A549 (cell line): ENCODE measurements at regions not wholly inside any gene's neighbourhood (a gene's known extent, or its start where the extent isn't known, plus 50 kb on each side); places are given as distances from the start of the nearest gene placed in this dataset.

Experiments used
- ATAC-seq, 2 experiments: fragments of 200-7000 bp in 1 of 2; fragments of >200 bp in 1 of 2; cut with Nextera tagmentation in 1 of 2; cut with Tn5 transposase in 1 of 2; 3 replicates each; pipeline versions ENCODE4 v1.8.0 to v1.9.1; 2018 to 2020; ENCODE audit warnings: mild to moderate bottlenecking in 1 of 2, moderate library complexity in 1 of 2
- CTCF ChIA-PET: fragments of 300-600 bp; sonication (Branson Sonifier 250); formaldehyde crosslinking; extraction: SDS; loops from one replicate; lab custom pipeline; 2021; ENCODE audit warnings: antibody characterized with exemption, inconsistent platforms; lab: Yijun Ruan, JAX
- POLR2A ChIA-PET: fragments of 350-600 bp; formaldehyde crosslinking; extraction: SDS; loops from one replicate; lab custom pipeline; 2021; ENCODE audit warnings: antibody characterized with exemption, inconsistent platforms; lab: Yijun Ruan, JAX
- DNase-seq, 2 experiments: peaks; one replicate each; pipeline versions ENCODE4 v3.0.0 to v3.0.0-alpha.2; 2011 to 2016; ENCODE audit warnings: low read depth in 1 of 2, low spot score in 1 of 2
- FAIRE-seq: peaks from 2 replicates; lab custom pipeline; 2011; peaks lifted over from hg19 to GRCh38; lab: Jason Lieb, UNC
- H3K27ac ChIP-seq, 2 experiments: fragments of >200 bp; sonication (Bioruptor Twin); formaldehyde crosslinking; 3 replicates each; pipeline ENCODE4 v1.5.1; 2016 to 2017
- H3K4me1 ChIP-seq: fragments of >200 bp; sonication (Bioruptor Twin); formaldehyde crosslinking; 3 replicates; pipeline ENCODE4 v1.6.1; 2016
- H3K4me2 ChIP-seq: fragments of >200 bp; sonication (Bioruptor Twin); formaldehyde crosslinking; 3 replicates; pipeline ENCODE4 v1.6.1; 2016
- H3K4me3 ChIP-seq: fragments of >200 bp; sonication (Bioruptor Twin); formaldehyde crosslinking; 3 replicates; pipeline ENCODE4 v1.5.1; 2016
- H3K9me3 ChIP-seq: fragments of >200 bp; sonication (Bioruptor Twin); formaldehyde crosslinking; 3 replicates; pipeline ENCODE4 v1.6.1; 2016
- ATOH8 ChIP-seq: fragments of 250-450 bp; sonication (Bioruptor Pico); IDR thresholded peaks from 2 replicates; pipeline ENCODE4 v1.5.0; 2020; ENCODE audit warnings: low read depth, mild to moderate bottlenecking, moderate library complexity
- BCL3 ChIP-seq: fragments of >200 bp; sonication (Bioruptor Twin); formaldehyde crosslinking; IDR thresholded peaks from 3 replicates; pipeline ENCODE4 v1.6.1; 2016
- CHD2 ChIP-seq: fragments of 150-350 bp; IDR thresholded peaks from 2 replicates; pipeline ENCODE4 v1.6.1; 2014; ENCODE audit warnings: low read length; ENCODE audit not compliant: partially characterized antibody
- CHD4 ChIP-seq: fragments of 200-600 bp; sonication (generic); IDR thresholded peaks from 2 replicates; pipeline ENCODE4 v1.6.1; 2016; ENCODE audit warnings: antibody characterized with exemption, mild to moderate bottlenecking, borderline replicate concordance
- EHMT2 ChIP-seq: fragments of 200-600 bp; sonication (generic); IDR thresholded peaks from 2 replicates; pipeline ENCODE4 v1.6.1; 2016; ENCODE audit warnings: antibody characterized with exemption, low read depth, mild to moderate bottlenecking, moderate library complexity
- ELK1 ChIP-seq: fragments of 150-350 bp; IDR thresholded peaks from 2 replicates; pipeline ENCODE4 v1.6.1; 2014; ENCODE audit warnings: low read depth, mild to moderate bottlenecking, low read length
- FOXS1 ChIP-seq: fragments of 250-450 bp; sonication (Bioruptor Pico); IDR thresholded peaks from 2 replicates; pipeline ENCODE4 v1.5.0; 2020; ENCODE audit warnings: mild to moderate bottlenecking, moderate library complexity
- GATA3 ChIP-seq: IDR thresholded peaks from 2 replicates; pipeline ENCODE4 v1.6.1; 2012; ENCODE audit warnings: borderline replicate concordance
- HEYL ChIP-seq: fragments of 250-450 bp; sonication (Bioruptor Pico); IDR thresholded peaks from 2 replicates; pipeline ENCODE4 v1.8.0; 2021; ENCODE audit warnings: mild to moderate bottlenecking, moderate library complexity
- HMGXB4 ChIP-seq: fragments of 250-450 bp; sonication (Bioruptor Pico); IDR thresholded peaks from 2 replicates; pipeline ENCODE4 v1.5.0; 2021; ENCODE audit warnings: mild to moderate bottlenecking, moderate library complexity, borderline replicate concordance
- JUNB ChIP-seq: fragments of >200 bp; sonication (Bioruptor Twin); formaldehyde crosslinking; IDR thresholded peaks from 2 replicates; pipeline ENCODE4 v1.6.1; 2016
- KDM5A ChIP-seq: fragments of 200-600 bp; sonication (generic); IDR thresholded peaks from 2 replicates; pipeline ENCODE4 v1.6.1; 2016; ENCODE audit warnings: antibody characterized with exemption, mild to moderate bottlenecking
- MAFK ChIP-seq: fragments of 450-650 bp; IDR thresholded peaks from 2 replicates; pipeline ENCODE4 v1.6.1; 2014; ENCODE audit not compliant: partially characterized antibody
- MYC ChIP-seq: IDR thresholded peaks from 2 replicates; pipeline ENCODE4 v1.6.1; 2012; ENCODE audit warnings: mild to moderate bottlenecking, inconsistent platforms, low read length, improper control_type of control experiment, borderline replicate concordance
- NFE2L2 ChIP-seq: fragments of 150-350 bp; conservative IDR thresholded peaks from 2 replicates; pipeline ENCODE4 v1.6.1; 2014; ENCODE audit warnings: low read length
- NPAS2 ChIP-seq: fragments of 250-450 bp; sonication (Bioruptor Pico); IDR thresholded peaks from 2 replicates; pipeline ENCODE4 v1.8.0; 2022; ENCODE audit warnings: mild to moderate bottlenecking, moderate library complexity, borderline replicate concordance
- NR3C1 ChIP-seq: fragments of >200 bp; sonication (Bioruptor Twin); formaldehyde crosslinking; IDR thresholded peaks from 3 replicates; pipeline ENCODE4 v1.6.1; 2017
- PBX3 ChIP-seq: IDR thresholded peaks from 2 replicates; pipeline ENCODE4 v1.6.1; 2012
- PHF8 ChIP-seq: fragments of 200-600 bp; sonication (generic); IDR thresholded peaks from 2 replicates; pipeline ENCODE4 v1.6.1; 2016; ENCODE audit warnings: low read depth, mild to moderate bottlenecking, antibody characterized with exemption, moderate library complexity, borderline replicate concordance
- POLR2A ChIP-seq: IDR thresholded peaks from 2 replicates; pipeline ENCODE4 v1.6.1; 2012; ENCODE audit warnings: mild to moderate bottlenecking, low read length
- RAD21 ChIP-seq, 2 experiments: fragments of >200 bp in 1 of 2; sonication (Bioruptor Twin) in 1 of 2; formaldehyde crosslinking in 1 of 2; IDR thresholded peaks in 1 of 2; conservative IDR thresholded peaks in 1 of 2; 2 replicates in 1 of 2; 3 replicates in 1 of 2; pipeline ENCODE4 v1.6.1; 2012 to 2018; ENCODE audit warnings: inconsistent platforms in 1 of 2
- RARB ChIP-seq: fragments of 250-450 bp; sonication (Bioruptor Pico); IDR thresholded peaks from 2 replicates; pipeline ENCODE4 v1.8.0; 2021; ENCODE audit warnings: mild to moderate bottlenecking, moderate library complexity
- SREBF2 ChIP-seq: fragments of 450-650 bp; IDR thresholded peaks from 2 replicates; pipeline ENCODE4 v1.6.1; 2014; ENCODE audit warnings: mild to moderate bottlenecking, moderate library complexity
- TFCP2L1 ChIP-seq: fragments of 250-450 bp; sonication (Bioruptor Pico); IDR thresholded peaks from 2 replicates; pipeline ENCODE4 v1.5.0; 2021; ENCODE audit warnings: mild to moderate bottlenecking
- ZFP36 ChIP-seq: fragments of 450-650 bp; IDR thresholded peaks from 2 replicates; pipeline ENCODE4 v1.6.1; 2014; ENCODE audit warnings: borderline replicate concordance; ENCODE audit not compliant: partially characterized antibody
- ZSCAN20 ChIP-seq: fragments of 250-450 bp; sonication (Bioruptor Pico); IDR thresholded peaks from 2 replicates; pipeline ENCODE4 v1.8.0; 2022; ENCODE audit warnings: mild to moderate bottlenecking, moderate library complexity
- WGBS: methylation state at CpG from one replicate; pipeline ENCODE4 v1.1.6; 2017; ENCODE audit errors: missing lambda C conversion rate; 5-methylcytosine and 5-hydroxymethylcytosine counted together

- no peaks in the 10 kb centered on the region for H3K9me3 ChIP-seq
- ChIA-PET CTCF (no interaction called here), POLR2A (no interaction called here)
- FAIRE-seq (no peak), ATAC-seq (no peak), DNase-seq (no peak)
- no peak overlapping the region for H3K4me2 ChIP-seq
- WGBS = 3% methylated on average over 2 of the region's 2 CpGs
- no peaks in the 10 kb centered on the region for H3K4me1 ChIP-seq
- TF ChIP-seq PBX3 (no peak), ATOH8 (CRISPR knock-in tag) (no peak), NFE2L2 (no peak), ZSCAN20 (no peak), KDM5A (no peak), ELK1 (no peak), RAD21 (conservative IDR thresholded peaks at IDR 0.05 in 1 of 2, IDR thresholded peaks at IDR 0.05 in 1 of 2) (no peak), CHD4 (no peak), TFCP2L1 (CRISPR knock-in tag) (no peak), ZFP36 (no peak)
- no peak overlapping the region for H3K27ac ChIP-seq
- no peak overlapping the region for H3K4me3 ChIP-seq
These were observed 101.5 kb upstream of the ZNF462 start for GRCh38 chr9:106761493-106761892.

- Histone ChIP-seq H3K4me3 (no peak overlapping the region), H3K27ac (no peak overlapping the region), H3K9me3 (no peaks in the 10 kb centered on the region), H3K4me2 (no peak overlapping the region), H3K4me1 (no peaks in the 10 kb centered on the region)
- CTCF ChIA-PET = no interaction called here
- POLR2A ChIA-PET = no interaction called here
- ATAC-seq (no peak), DNase-seq (no peak), FAIRE-seq (no peak)
- no peak for TF ChIP-seq PHF8
- no peak for TF ChIP-seq HEYL (CRISPR knock-in tag)
- no peak for TF ChIP-seq EHMT2
- TF ChIP-seq RAD21 (conservative IDR thresholded peaks at IDR 0.05 in 1 of 2, IDR thresholded peaks at IDR 0.05 in 1 of 2) = no peak
- no peak for TF ChIP-seq MYC
- no peak for TF ChIP-seq MAFK
- no peak for TF ChIP-seq BCL3
- TF ChIP-seq RARB (CRISPR knock-in tag) = no peak
- TF ChIP-seq GATA3 = no peak
- TF ChIP-seq SREBF2 = no peak
- TF ChIP-seq JUNB = no peak
These were observed 96.3 kb upstream of the ZNF462 start for GRCh38 chr9:106766616-106767015.

- H3K27ac ChIP-seq = no peak overlapping the region
- WGBS = 15% methylated on average over 7 of the region's 7 CpGs
- H3K4me1 ChIP-seq = no peaks in the 10 kb centered on the region
- no peak overlapping the region for H3K4me3 ChIP-seq
- ATAC-seq (no peak), DNase-seq (no peak), FAIRE-seq (no peak)
- ChIA-PET POLR2A (interaction anchor here (0.5 kb wide), 1 partner anchor 94 kb away, joined by 4 read pairs; no protein-coding TSS in a partner anchor), CTCF (no interaction called here)
- no peaks in the 10 kb centered on the region for H3K9me3 ChIP-seq
- H3K4me2 ChIP-seq = no peak overlapping the region
- TF ChIP-seq CHD2 (no peak), NR3C1 (no peak), ZSCAN20 (no peak), RARB (CRISPR knock-in tag) (no peak), POLR2A (no peak), HMGXB4 (CRISPR knock-in tag) (no peak), NPAS2 (CRISPR knock-in tag) (no peak), ATOH8 (CRISPR knock-in tag) (no peak), MYC (no peak), BCL3 (no peak), FOXS1 (CRISPR knock-in tag) (no peak)
These were observed 93.6 kb upstream of the ZNF462 start for GRCh38 chr9:106769331-106769730.
